Astrocyte (in vitro differentiated cells and primary cell): ENCODE measurements at regions not wholly inside any gene's neighbourhood (a gene's known extent, or its start where the extent isn't known, plus 50 kb on each side); places are given as distances from the start of the nearest gene placed in this dataset.

Experiments used
- DNase-seq: peaks from one replicate; pipeline ENCODE4 v3.0.0-alpha.2; 2010; ENCODE audit warnings: low read depth
- FAIRE-seq: peaks from 2 replicates; lab custom pipeline; 2011; peaks lifted over from hg19 to GRCh38; lab: Jason Lieb, UNC
- H2AFZ ChIP-seq: 2 replicates; pipeline ENCODE4 v1.6.0; 2012; ENCODE audit warnings: low read depth, low read length, inconsistent platforms
- H3K27ac ChIP-seq: 2 replicates; pipeline ENCODE4 v1.5.1; 2011; ENCODE audit warnings: low read depth, low read length, inconsistent platforms
- H3K27me3 ChIP-seq: 2 replicates; pipeline ENCODE4 v1.6.0; 2011; ENCODE audit warnings: low read length, inconsistent platforms; ENCODE audit not compliant: insufficient read depth
- H3K36me3 ChIP-seq: 2 replicates; pipeline ENCODE4 v1.5.1; 2011; ENCODE audit warnings: low read length, inconsistent platforms; ENCODE audit not compliant: insufficient read depth
- H3K4me1 ChIP-seq: 2 replicates; pipeline ENCODE4 v1.5.1; 2011; ENCODE audit warnings: low read length, inconsistent platforms; ENCODE audit not compliant: insufficient read depth
- H3K4me2 ChIP-seq: 2 replicates; pipeline ENCODE4 v1.6.0; 2012; ENCODE audit warnings: low read length, inconsistent platforms
- H3K4me3 ChIP-seq: 2 replicates; pipeline ENCODE4 v1.5.1; 2011; ENCODE audit warnings: low read depth, mild to moderate bottlenecking, low read length, inconsistent platforms; ENCODE audit not compliant: insufficient read depth
- H3K79me2 ChIP-seq: 2 replicates; pipeline ENCODE4 v1.6.0; 2012; ENCODE audit warnings: mild to moderate bottlenecking, low read length, inconsistent platforms; ENCODE audit not compliant: insufficient read depth
- H3K9ac ChIP-seq: 2 replicates; pipeline ENCODE4 v1.6.0; 2012; ENCODE audit warnings: mild to moderate bottlenecking, low read length, inconsistent platforms
- H3K9me3 ChIP-seq: 2 replicates; pipeline ENCODE4 v1.5.1; 2012; ENCODE audit warnings: low read depth, mild to moderate bottlenecking, low read length, inconsistent platforms; ENCODE audit not compliant: insufficient read depth
- H4K20me1 ChIP-seq: 2 replicates; pipeline ENCODE4 v1.6.0; 2012; ENCODE audit warnings: low read length, inconsistent platforms; ENCODE audit not compliant: insufficient read depth
- H3K27ac Mint-ChIP-seq: one replicate; pipeline ENCODE4 v1.8.0; 2021; ENCODE audit warnings: mild to moderate bottlenecking, mixed read lengths; ENCODE audit not compliant: unreplicated experiment
- H3K27me3 Mint-ChIP-seq: one replicate; pipeline ENCODE4 v1.8.0; 2021; ENCODE audit warnings: low read depth, mixed read lengths; ENCODE audit not compliant: unreplicated experiment
- H3K36me3 Mint-ChIP-seq: one replicate; pipeline ENCODE4 v1.8.0; 2021; ENCODE audit warnings: low read depth, mixed read lengths; ENCODE audit not compliant: unreplicated experiment
- H3K4me1 Mint-ChIP-seq: one replicate; pipeline ENCODE4 v1.8.0; 2021; ENCODE audit warnings: low read depth, mixed read lengths; ENCODE audit not compliant: unreplicated experiment
- H3K4me3 Mint-ChIP-seq: one replicate; pipeline ENCODE4 v1.8.0; 2021; ENCODE audit warnings: mild to moderate bottlenecking, moderate library complexity, mixed read lengths; ENCODE audit not compliant: unreplicated experiment
- H3K9me3 Mint-ChIP-seq: one replicate; pipeline ENCODE4 v1.8.0; 2021; ENCODE audit warnings: mild to moderate bottlenecking, mixed read lengths; ENCODE audit not compliant: unreplicated experiment
- CTCF ChIP-seq: IDR thresholded peaks from 2 replicates; pipeline ENCODE4 v1.5.1; 2011; ENCODE audit warnings: low read depth, mild to moderate bottlenecking, inconsistent platforms, low read length, moderate library complexity; ENCODE audit not compliant: insufficient read depth
- EZH2 ChIP-seq: IDR thresholded peaks from 2 replicates; pipeline ENCODE4 v1.6.1; 2012; ENCODE audit warnings: mild to moderate bottlenecking, low read length, inconsistent platforms; ENCODE audit not compliant: insufficient read depth

- no peak overlapping the region for H3K4me3 Mint-ChIP-seq
- Histone ChIP-seq H3K9ac (no peak overlapping the region), H3K27ac (no peak overlapping the region), H3K9me3 (no peaks in the 10 kb centered on the region), H3K4me3 (no peak overlapping the region), H3K4me1 (peaks cover 6% of the 10 kb centered on the region), H2AFZ (no peak overlapping the region), H3K79me2 (no peaks in the 10 kb centered on the region), H3K4me2 (no peak overlapping the region), H3K36me3 (no peaks in the 10 kb centered on the region), H4K20me1 (no peaks in the 10 kb centered on the region), H3K27me3 (no peaks in the 10 kb centered on the region)
- H3K27ac Mint-ChIP-seq: no peak overlapping the region
- peaks cover 3% of the 10 kb centered on the region for H3K4me1 Mint-ChIP-seq
- TF ChIP-seq EZH2 (no peak), CTCF (no peak)
- DNase-seq (no peak), FAIRE-seq (no peak)
- H3K27me3 Mint-ChIP-seq: peaks cover 39% of the 10 kb centered on the region
- H3K9me3 Mint-ChIP-seq: peaks cover 7% of the 10 kb centered on the region
- peaks cover 2% of the 10 kb centered on the region for H3K36me3 Mint-ChIP-seq
These were observed 381.1 kb upstream of the ZMIZ1 start for GRCh38 chr10:78687626-78688025.

- TF ChIP-seq EZH2: no peak
- TF ChIP-seq CTCF: no peak
- no peak overlapping the region for H3K27ac ChIP-seq
These were observed 380.4 kb upstream of the ZMIZ1 start for GRCh38 chr10:78688230-78688900.

GRCh38 chr10:78688901-78689583 lies 379.7 kb upstream of the ZMIZ1 start:
- Mint-ChIP-seq H3K9me3 (peaks cover 6% of the 10 kb centered on the region), H3K36me3 (peaks cover 2% of the 10 kb centered on the region), H3K4me3 (no peak overlapping the region), H3K4me1 (peaks cover 3% of the 10 kb centered on the region), H3K27me3 (peaks cover 46% of the 10 kb centered on the region), H3K27ac (no peak overlapping the region)
- H3K9ac ChIP-seq: no peak overlapping the region
- no peaks in the 10 kb centered on the region for H4K20me1 ChIP-seq
- TF ChIP-seq EZH2: no peak
- no peak for TF ChIP-seq CTCF
- H3K27me3 ChIP-seq: no peaks in the 10 kb centered on the region
- H3K27ac ChIP-seq: no peak overlapping the region
- H3K9me3 ChIP-seq: no peaks in the 10 kb centered on the region
- H3K4me1 ChIP-seq: peaks cover 6% of the 10 kb centered on the region
- no peaks in the 10 kb centered on the region for H3K79me2 ChIP-seq
- H3K4me2 ChIP-seq: no peak overlapping the region
- DNase-seq: no peak
- no peak overlapping the region for H3K4me3 ChIP-seq
- no peak for FAIRE-seq
- peak overlapping the region; percentile 10 for H2AFZ ChIP-seq
- no peaks in the 10 kb centered on the region for H3K36me3 ChIP-seq

More at GRCh38 chr10:78688230-78688900, 380.4 kb upstream of the ZMIZ1 start:
- Mint-ChIP-seq H3K27me3 (peaks cover 41% of the 10 kb centered on the region), H3K9me3 (peaks cover 5% of the 10 kb centered on the region), H3K36me3 (peaks cover 2% of the 10 kb centered on the region), H3K27ac (no peak overlapping the region), H3K4me1 (peaks cover 3% of the 10 kb centered on the region), H3K4me3 (no peak overlapping the region)
- H3K9me3 ChIP-seq: no peaks in the 10 kb centered on the region
- FAIRE-seq (no peak), DNase-seq (no peak)
- H3K36me3 ChIP-seq: no peaks in the 10 kb centered on the region
- no peak overlapping the region for H3K4me2 ChIP-seq
- no peaks in the 10 kb centered on the region for H4K20me1 ChIP-seq
- no peak overlapping the region for H2AFZ ChIP-seq
- H3K4me1 ChIP-seq: peaks cover 6% of the 10 kb centered on the region
- no peak overlapping the region for H3K4me3 ChIP-seq
- H3K79me2 ChIP-seq: no peaks in the 10 kb centered on the region
- no peaks in the 10 kb centered on the region for H3K27me3 ChIP-seq
- H3K9ac ChIP-seq: no peak overlapping the region
